ENCODE measurements at regions not wholly inside any gene's neighbourhood (a gene's known extent, or its start where the extent isn't known, plus 50 kb on each side); places are given as distances from the start of the nearest gene placed in this dataset.

- TF ChIP-seq TAF1 (IDR thresholded peaks at IDR 0.05; ENCODE audit: borderline replicate concordance, insufficient read depth, low read length) (no peak), POLR2AphosphoS5 (IDR thresholded peaks at IDR 0.05; ENCODE audit: low read depth, low read length) (no peak), SIN3A (IDR thresholded peaks at IDR 0.05; ENCODE audit: borderline replicate concordance, insufficient read depth, low read length) (no peak), FOXP2 (optimal IDR thresholded peaks at IDR 0.05; ENCODE audit: borderline replicate concordance, extremely low read depth, extremely low read length, insufficient read depth) (no peak)
- TF ChIP-seq, protein P1, sequence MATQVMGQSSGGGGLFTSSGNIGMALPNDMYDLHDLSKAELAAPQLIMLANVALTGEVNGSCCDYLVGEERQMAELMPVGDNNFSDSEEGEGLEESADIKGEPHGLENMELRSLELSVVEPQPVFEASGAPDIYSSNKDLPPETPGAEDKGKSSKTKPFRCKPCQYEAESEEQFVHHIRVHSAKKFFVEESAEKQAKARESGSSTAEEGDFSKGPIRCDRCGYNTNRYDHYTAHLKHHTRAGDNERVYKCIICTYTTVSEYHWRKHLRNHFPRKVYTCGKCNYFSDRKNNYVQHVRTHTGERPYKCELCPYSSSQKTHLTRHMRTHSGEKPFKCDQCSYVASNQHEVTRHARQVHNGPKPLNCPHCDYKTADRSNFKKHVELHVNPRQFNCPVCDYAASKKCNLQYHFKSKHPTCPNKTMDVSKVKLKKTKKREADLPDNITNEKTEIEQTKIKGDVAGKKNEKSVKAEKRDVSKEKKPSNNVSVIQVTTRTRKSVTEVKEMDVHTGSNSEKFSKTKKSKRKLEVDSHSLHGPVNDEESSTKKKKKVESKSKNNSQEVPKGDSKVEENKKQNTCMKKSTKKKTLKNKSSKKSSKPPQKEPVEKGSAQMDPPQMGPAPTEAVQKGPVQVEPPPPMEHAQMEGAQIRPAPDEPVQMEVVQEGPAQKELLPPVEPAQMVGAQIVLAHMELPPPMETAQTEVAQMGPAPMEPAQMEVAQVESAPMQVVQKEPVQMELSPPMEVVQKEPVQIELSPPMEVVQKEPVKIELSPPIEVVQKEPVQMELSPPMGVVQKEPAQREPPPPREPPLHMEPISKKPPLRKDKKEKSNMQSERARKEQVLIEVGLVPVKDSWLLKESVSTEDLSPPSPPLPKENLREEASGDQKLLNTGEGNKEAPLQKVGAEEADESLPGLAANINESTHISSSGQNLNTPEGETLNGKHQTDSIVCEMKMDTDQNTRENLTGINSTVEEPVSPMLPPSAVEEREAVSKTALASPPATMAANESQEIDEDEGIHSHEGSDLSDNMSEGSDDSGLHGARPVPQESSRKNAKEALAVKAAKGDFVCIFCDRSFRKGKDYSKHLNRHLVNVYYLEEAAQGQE (IDR thresholded peaks at IDR 0.05; ENCODE audit: insufficient read depth in 1 of 2, low read depth in 2 of 2, low read length in 2 of 2), result no peak
These were observed 77.2 kb upstream of the CD180 start for GRCh38 chr5:67273689-67274356.

DNA sequence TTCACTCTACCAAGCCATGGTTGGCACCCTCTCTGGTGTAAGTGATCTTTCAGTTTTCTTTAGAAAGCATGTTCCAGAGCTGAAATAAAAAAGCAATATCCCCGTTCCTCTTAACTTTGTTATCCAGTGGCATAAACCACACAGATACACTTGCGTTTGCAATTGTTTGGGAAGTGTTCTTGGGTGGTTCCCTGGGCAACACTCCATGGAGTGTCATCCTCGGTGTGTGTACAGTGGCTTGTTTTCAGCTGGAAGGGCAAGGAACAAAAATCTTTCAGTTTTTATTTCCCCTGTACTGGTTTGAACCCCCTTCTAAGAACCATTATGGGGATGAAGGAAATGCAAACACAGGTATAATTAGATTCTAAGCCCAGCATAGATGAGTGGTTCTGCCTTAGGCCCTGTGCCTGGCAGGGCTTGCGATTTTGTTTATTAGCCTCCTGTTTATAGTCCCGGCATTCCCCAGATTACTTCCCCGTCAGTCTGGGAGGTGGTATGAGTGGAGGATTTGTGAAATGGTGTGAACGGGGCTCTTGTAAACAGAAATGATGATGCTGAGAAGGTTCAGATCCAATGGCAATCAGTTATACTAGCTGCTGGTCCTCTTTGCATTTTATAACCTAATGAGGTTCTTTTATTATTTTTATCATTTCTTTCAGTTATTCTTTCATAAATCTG is 76.0 kb upstream of the CD180 start:
- TF ChIP-seq SIN3A (IDR thresholded peaks at IDR 0.05; ENCODE audit: borderline replicate concordance, insufficient read depth, low read length) (no peak), TAF1 (IDR thresholded peaks at IDR 0.05; ENCODE audit: borderline replicate concordance, insufficient read depth, low read length) (no peak), FOXP2 (optimal IDR thresholded peaks at IDR 0.05; ENCODE audit: borderline replicate concordance, extremely low read depth, extremely low read length, insufficient read depth) (no peak), POLR2AphosphoS5 (IDR thresholded peaks at IDR 0.05; ENCODE audit: low read depth, low read length) (no peak)
- TF ChIP-seq, protein P1 (IDR thresholded peaks at IDR 0.05; ENCODE audit: insufficient read depth in 1 of 2, low read depth in 2 of 2, low read length in 2 of 2), result no peak

DNA sequence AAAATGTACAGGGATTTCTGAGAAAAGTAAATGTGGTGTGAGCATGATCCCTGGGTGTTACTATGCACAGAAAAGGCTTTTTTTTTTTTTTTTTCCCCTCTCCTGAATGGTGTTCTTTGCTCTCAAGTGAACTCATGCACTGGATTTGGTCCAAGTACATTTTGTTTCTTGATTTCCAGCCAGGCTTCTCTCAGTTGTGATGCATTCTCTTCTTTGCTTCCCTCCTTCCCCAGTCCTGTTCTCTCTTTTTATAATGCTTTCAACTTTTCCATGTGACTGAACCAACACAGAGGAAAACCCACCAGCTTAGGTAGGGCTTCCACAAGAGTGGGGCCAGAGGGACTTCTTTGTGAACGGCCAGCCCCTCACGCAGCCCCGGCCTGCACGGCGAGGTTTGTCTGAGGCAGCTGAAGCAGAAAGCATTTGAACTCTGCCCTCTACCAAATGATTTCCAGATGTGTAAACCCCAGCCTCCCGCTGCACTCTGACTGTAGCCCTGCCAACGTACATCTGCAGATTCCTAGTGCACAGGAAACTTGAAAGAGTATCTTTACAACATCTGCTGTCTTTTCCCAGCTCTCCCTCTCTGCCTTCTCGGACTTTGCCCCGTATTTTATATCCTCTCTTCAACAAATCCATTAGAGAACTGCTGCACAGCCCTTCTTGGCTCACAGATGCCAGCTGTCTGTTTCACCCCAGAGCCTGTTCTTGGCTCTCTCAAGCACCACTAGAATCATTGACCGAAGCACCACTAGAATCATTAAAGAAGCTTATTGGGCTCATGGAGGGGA is 71.8 kb upstream of the CD180 start:
- TF ChIP-seq FOXP2 (optimal IDR thresholded peaks at IDR 0.05; ENCODE audit: borderline replicate concordance, extremely low read depth, extremely low read length, insufficient read depth) (peak; percentile 37), TAF1 (IDR thresholded peaks at IDR 0.05; ENCODE audit: borderline replicate concordance, insufficient read depth, low read length) (no peak), POLR2AphosphoS5 (IDR thresholded peaks at IDR 0.05; ENCODE audit: low read depth, low read length) (peak; percentile 71), SIN3A (IDR thresholded peaks at IDR 0.05; ENCODE audit: borderline replicate concordance, insufficient read depth, low read length) (no peak; the same call in 1 of the 2 replicates)
- TF ChIP-seq, protein P1 (IDR thresholded peaks at IDR 0.05; ENCODE audit: insufficient read depth in 1 of 2, low read depth in 2 of 2, low read length in 2 of 2), result peak in 1 of 2 experiments; percentile 11; a peak in 1 of 4 replicates

GRCh38 chr5:67267512-67268216 is 71.1 kb upstream of the CD180 start:
- TF ChIP-seq TAF1 (IDR thresholded peaks at IDR 0.05; ENCODE audit: borderline replicate concordance, insufficient read depth, low read length) (no peak), POLR2AphosphoS5 (IDR thresholded peaks at IDR 0.05; ENCODE audit: low read depth, low read length) (no peak), FOXP2 (optimal IDR thresholded peaks at IDR 0.05; ENCODE audit: borderline replicate concordance, extremely low read depth, extremely low read length, insufficient read depth) (no peak), SIN3A (IDR thresholded peaks at IDR 0.05; ENCODE audit: borderline replicate concordance, insufficient read depth, low read length) (no peak)
- TF ChIP-seq, protein P1 (IDR thresholded peaks at IDR 0.05; ENCODE audit: insufficient read depth in 1 of 2, low read depth in 2 of 2, low read length in 2 of 2), result no peak

All from PFSK-1 (cell line).